SK-N-MC (cell line): ENCODE measurements at regions not wholly inside any gene's neighbourhood (a gene's known extent, or its start where the extent isn't known, plus 50 kb on each side); places are given as distances from the start of the nearest gene placed in this dataset.
"Not testable (repeated sequence)": the region's sequence is repeated elsewhere in the genome, so short reads cannot be mapped to it uniquely, and the experiment has no call there.

ENCODE experiments used
- DNase-seq: peaks from one replicate; pipeline ENCODE4 v3.0.0-alpha.2; 2011; ENCODE audit warnings: low read depth, low spot score
- H3K27ac ChIP-seq: fragments of 200-600 bp; sonication (generic); 2 replicates; pipeline ENCODE4 v1.5.1; 2016; ENCODE audit warnings: mixed run types
- H3K36me3 ChIP-seq: fragments of 200-600 bp; sonication (generic); 2 replicates; pipeline ENCODE4 v1.6.1; 2017; ENCODE audit warnings: antibody characterized with exemption, low read length, mixed read lengths; ENCODE audit not compliant: insufficient read depth
- H3K4me3 ChIP-seq: fragments of 200-600 bp; sonication (generic); 2 replicates; pipeline ENCODE4 v1.5.1; 2016
- H3K9ac ChIP-seq: fragments of 200-600 bp; sonication (generic); 2 replicates; pipeline ENCODE4 v1.8.0; 2017; ENCODE audit warnings: mixed run types, mixed read lengths; ENCODE audit not compliant: insufficient read length
- H3K9me3 ChIP-seq: fragments of 200-600 bp; sonication (generic); 2 replicates; pipeline ENCODE4 v1.6.1; 2017; ENCODE audit warnings: low read depth, mild to moderate bottlenecking, antibody characterized with exemption, low read length, moderate library complexity, mixed read lengths
- EZH2 ChIP-seq: fragments of 200-600 bp; sonication (generic); IDR thresholded peaks from one replicate; pipeline ENCODE4 v1.6.1; 2017; ENCODE audit warnings: antibody characterized with exemption
- FOXP2 ChIP-seq: optimal IDR thresholded peaks from 2 replicates; pipeline ENCODE3; 2011; ENCODE audit warnings: mild to moderate bottlenecking, moderate library complexity; ENCODE audit not compliant: insufficient read depth; ENCODE audit errors: extremely low read length, control extremely low read depth
- POLR2AphosphoS5 ChIP-seq: IDR thresholded peaks from 2 replicates; pipeline ENCODE4 v1.6.1; 2012; ENCODE audit warnings: mild to moderate bottlenecking, low read depth, low read length, borderline replicate concordance

GRCh38 chr4:4655901-4656300 is 114.1 kb upstream of the STX18 start:
- no peak for TF ChIP-seq POLR2AphosphoS5
- DNase-seq = no peak
- no peaks in the 10 kb centered on the region for H3K36me3 ChIP-seq
- H3K9me3 ChIP-seq = no peaks in the 10 kb centered on the region
- H3K27ac ChIP-seq = no peak overlapping the region
- H3K9ac ChIP-seq = no peak overlapping the region
- H3K4me3 ChIP-seq = no peak overlapping the region

DNA sequence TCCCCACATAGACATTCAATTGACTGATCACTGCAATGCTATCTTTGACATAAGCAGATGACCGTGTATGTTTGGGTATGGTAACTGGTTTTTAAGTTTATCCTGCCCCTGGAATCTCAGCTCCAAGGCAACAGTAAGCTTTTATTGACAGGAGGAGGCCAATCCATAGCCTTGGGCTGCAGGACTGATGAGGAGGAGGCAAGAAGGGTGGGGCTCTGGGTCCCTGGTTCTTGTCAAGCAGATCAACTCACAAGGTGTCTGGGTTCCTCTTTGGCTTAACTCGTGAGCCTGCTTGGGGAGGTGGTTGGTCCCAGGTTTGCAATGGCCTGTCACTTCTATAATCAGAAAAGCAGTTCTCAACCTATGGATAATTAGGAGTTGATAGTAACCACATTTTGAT is 113.2 kb upstream of the STX18 start:
- H3K9ac ChIP-seq = no peak overlapping the region
- DNase-seq = no peak
- no peaks in the 10 kb centered on the region for H3K9me3 ChIP-seq
- no peak overlapping the region for H3K4me3 ChIP-seq
- H3K36me3 ChIP-seq = no peaks in the 10 kb centered on the region
- TF ChIP-seq FOXP2 = no peak
- TF ChIP-seq EZH2 = no peak
- H3K27ac ChIP-seq = no peak overlapping the region

DNA sequence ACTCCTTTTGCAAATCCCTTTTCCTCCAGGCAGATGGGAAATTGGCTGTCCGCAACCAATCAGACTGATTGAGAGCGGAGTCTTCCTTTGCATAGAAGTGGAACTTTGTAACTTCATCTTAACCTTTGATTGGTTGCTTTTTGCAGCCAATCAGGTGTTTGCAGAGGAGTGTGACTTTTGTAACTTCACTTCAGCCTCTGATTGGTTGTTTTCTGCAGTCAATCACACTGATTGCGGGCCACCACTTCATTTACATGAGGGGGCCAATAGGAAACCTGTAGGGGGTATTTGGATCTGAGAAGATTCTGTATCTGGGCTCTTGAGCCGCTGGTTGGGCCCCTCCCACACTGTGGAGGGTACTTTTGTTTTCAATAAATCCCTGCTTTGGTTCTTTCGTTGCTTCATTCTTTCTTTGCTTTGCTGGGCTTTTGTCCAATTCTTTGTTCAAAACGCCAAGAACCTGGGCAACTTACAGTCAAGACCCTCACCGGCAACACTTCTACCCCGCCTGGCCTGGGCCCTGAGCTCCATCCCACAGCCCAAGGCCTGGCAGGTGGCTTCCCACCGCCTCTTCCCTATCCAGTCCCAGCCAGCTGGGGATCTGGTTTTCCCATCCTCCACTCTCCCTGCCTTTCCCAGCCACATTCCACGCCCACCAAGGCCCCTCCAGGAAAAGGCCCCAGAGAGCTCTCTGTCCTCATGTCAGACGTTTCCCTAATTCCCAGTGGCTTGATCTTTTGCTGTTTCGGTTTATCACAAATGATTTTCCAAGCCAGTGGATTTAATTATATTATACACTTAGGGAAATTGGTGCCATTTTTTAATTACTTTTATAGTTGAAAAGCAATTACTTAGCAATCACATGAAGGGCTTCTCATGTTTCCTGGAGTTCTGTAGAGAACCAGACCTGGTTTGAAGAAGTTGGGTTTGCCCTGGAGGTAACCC is 110.2 kb upstream of the STX18 start:
- Histone ChIP-seq H3K36me3 (no peaks in the 10 kb centered on the region), H3K27ac (no peak overlapping the region), H3K9ac (no peak overlapping the region), H3K9me3 (no peaks in the 10 kb centered on the region), H3K4me3 (no peak overlapping the region)
- no peak for DNase-seq
- TF ChIP-seq POLR2AphosphoS5 (no peak), EZH2 (no peak), FOXP2 (no peak)

DNA sequence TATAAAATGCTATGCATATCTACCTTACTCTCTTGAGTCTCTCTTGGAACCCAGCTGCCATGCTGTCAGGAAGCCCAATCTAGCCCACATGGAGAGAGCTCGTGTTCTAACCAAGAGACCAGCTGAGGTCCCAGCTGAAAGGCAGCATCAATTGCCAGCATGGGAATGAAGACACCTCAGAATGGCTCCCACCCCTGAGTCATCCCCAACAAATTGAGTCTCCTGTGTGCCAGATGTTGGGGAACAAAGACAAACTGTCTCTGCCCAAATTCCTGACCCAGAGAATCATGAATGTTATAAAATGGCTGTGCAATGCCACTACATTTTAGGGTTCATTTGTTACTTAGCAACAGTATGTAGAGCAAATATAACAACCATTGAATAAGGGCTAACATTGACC is 105.2 kb upstream of the STX18 start:
- no peaks in the 10 kb centered on the region for H3K9me3 ChIP-seq
- no peak overlapping the region for H3K4me3 ChIP-seq
- no peaks in the 10 kb centered on the region for H3K36me3 ChIP-seq
- no peak for DNase-seq
- no peak overlapping the region for H3K9ac ChIP-seq
- no peak for TF ChIP-seq EZH2
- H3K27ac ChIP-seq = no peak overlapping the region

- H3K27ac ChIP-seq = no peak overlapping the region
- TF ChIP-seq EZH2 = no peak
- no peak for TF ChIP-seq FOXP2
- TF ChIP-seq POLR2AphosphoS5 = no peak
- DNase-seq = no peak
- H3K9me3 ChIP-seq = no peaks in the 10 kb centered on the region
- no peaks in the 10 kb centered on the region for H3K36me3 ChIP-seq
- H3K9ac ChIP-seq = no peak overlapping the region
- H3K4me3 ChIP-seq = no peak overlapping the region
Measured at GRCh38 chr4:4645743-4646142, 103.9 kb upstream of the STX18 start.

GRCh38 chr4:4644277-4644676 is 102.4 kb upstream of the STX18 start:
- not testable (repeated sequence) for H3K27ac ChIP-seq, H3K9ac ChIP-seq, H3K9me3 ChIP-seq, DNase-seq, H3K36me3 ChIP-seq, H3K4me3 ChIP-seq

DNA sequence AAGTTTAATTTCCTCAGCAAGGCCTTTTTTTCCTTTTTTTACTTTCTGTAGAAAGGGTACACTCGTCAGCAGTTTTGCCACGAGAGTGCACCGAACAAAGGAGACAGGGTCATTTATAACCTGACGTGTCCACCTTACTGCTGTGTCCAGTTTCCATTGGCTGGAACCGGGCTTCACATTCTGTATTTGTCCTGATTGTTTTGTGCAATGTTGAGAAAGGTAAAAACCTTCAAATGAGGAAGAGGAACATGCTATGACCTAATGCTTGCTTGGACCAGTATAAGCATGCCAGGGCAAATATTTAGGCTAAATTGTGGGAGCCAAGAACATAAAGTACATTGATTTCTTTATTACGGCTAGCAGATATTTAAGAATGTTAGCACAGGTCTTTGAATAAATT is 101.9 kb upstream of the STX18 start:
- not testable (repeated sequence) for DNase-seq, H3K36me3 ChIP-seq, H3K9me3 ChIP-seq, H3K4me3 ChIP-seq, H3K9ac ChIP-seq, H3K27ac ChIP-seq

GRCh38 chr4:4643306-4643705 is 101.5 kb upstream of the STX18 start:
- TF ChIP-seq POLR2AphosphoS5 = no peak
- TF ChIP-seq EZH2 = no peak
- TF ChIP-seq FOXP2 = no peak
- no peaks in the 10 kb centered on the region for H3K9me3 ChIP-seq
- no peak overlapping the region for H3K4me3 ChIP-seq
- DNase-seq = no peak
- H3K36me3 ChIP-seq = no peaks in the 10 kb centered on the region
- H3K9ac ChIP-seq = no peak overlapping the region
- H3K27ac ChIP-seq = no peak overlapping the region

GRCh38 chr4:4642496-4643000 is 100.7 kb upstream of the STX18 start:
- no peak overlapping the region for H3K4me3 ChIP-seq
- H3K9me3 ChIP-seq = no peaks in the 10 kb centered on the region
- DNase-seq = no peak
- H3K9ac ChIP-seq = no peak overlapping the region
- no peaks in the 10 kb centered on the region for H3K36me3 ChIP-seq
- TF ChIP-seq FOXP2 = no peak
- no peak for TF ChIP-seq EZH2
- no peak for TF ChIP-seq POLR2AphosphoS5
- H3K27ac ChIP-seq = no peak overlapping the region
